ENCODE measurements at regions not wholly inside any gene's neighbourhood (a gene's known extent, or its start where the extent isn't known, plus 50 kb on each side); places are given as distances from the start of the nearest gene placed in this dataset.
"Not testable (repeated sequence)": the region's sequence is repeated elsewhere in the genome, so short reads cannot be mapped to it uniquely, and the experiment has no call there.

- TF ChIP-seq CTCF, POLR2A (IDR thresholded peaks at IDR 0.05): not testable (repeated sequence)
These were observed 1246.0 kb upstream of the PABPC4L start for GRCh38 chr4:135447598-135447997.
